ENCODE measurements at regions not wholly inside any gene's neighbourhood (a gene's known extent, or its start where the extent isn't known, plus 50 kb on each side); places are given as distances from the start of the nearest gene placed in this dataset.

GRCh38 chr7:85573844-85574243 lies 387.0 kb upstream of the SEMA3D start:
- TF ChIP-seq, protein P1, sequence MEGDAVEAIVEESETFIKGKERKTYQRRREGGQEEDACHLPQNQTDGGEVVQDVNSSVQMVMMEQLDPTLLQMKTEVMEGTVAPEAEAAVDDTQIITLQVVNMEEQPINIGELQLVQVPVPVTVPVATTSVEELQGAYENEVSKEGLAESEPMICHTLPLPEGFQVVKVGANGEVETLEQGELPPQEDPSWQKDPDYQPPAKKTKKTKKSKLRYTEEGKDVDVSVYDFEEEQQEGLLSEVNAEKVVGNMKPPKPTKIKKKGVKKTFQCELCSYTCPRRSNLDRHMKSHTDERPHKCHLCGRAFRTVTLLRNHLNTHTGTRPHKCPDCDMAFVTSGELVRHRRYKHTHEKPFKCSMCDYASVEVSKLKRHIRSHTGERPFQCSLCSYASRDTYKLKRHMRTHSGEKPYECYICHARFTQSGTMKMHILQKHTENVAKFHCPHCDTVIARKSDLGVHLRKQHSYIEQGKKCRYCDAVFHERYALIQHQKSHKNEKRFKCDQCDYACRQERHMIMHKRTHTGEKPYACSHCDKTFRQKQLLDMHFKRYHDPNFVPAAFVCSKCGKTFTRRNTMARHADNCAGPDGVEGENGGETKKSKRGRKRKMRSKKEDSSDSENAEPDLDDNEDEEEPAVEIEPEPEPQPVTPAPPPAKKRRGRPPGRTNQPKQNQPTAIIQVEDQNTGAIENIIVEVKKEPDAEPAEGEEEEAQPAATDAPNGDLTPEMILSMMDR (IDR thresholded peaks at IDR 0.05) = no peak
- no peak for TF ChIP-seq POLR2A (IDR thresholded peaks at IDR 0.05)

Data from lower leg skin (tissue), 3 donors.